Dermis microvascular lymphatic vessel endothelial cell (primary cell): ENCODE measurements at regions not wholly inside any gene's neighbourhood (a gene's known extent, or its start where the extent isn't known, plus 50 kb on each side); places are given as distances from the start of the nearest gene placed in this dataset.
"Not testable (repeated sequence)": the region's sequence is repeated elsewhere in the genome, so short reads cannot be mapped to it uniquely, and the experiment has no call there.

Experiments used
- DNase-seq, 2 donors: peaks; one replicate each; pipeline versions ENCODE4 v3.0.0 to v3.0.0-alpha.2; 2010; ENCODE audit warnings: low read depth in 2 of 2

DNA sequence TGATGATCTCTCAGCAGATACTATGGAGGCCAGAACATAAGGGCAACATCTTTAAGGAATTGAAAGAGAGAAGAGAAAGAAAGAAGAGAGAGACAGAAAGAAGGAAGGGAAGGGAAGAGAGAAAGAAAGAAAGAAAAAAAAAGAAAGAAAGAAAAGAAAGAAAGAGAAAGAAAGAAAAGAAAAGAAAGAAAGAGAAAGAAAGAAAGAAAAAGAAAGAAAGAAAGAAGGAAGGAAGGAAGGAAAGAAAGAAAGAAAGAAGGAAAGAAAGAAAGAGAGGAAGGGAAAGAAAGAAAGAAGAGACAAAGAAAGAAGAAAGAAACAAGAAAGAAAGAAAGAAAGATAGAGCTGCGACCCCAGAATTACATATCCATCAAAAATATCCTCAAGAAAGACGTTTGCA is 124.9 kb downstream of the CPZ start:
- not testable (repeated sequence) for DNase-seq

DNA sequence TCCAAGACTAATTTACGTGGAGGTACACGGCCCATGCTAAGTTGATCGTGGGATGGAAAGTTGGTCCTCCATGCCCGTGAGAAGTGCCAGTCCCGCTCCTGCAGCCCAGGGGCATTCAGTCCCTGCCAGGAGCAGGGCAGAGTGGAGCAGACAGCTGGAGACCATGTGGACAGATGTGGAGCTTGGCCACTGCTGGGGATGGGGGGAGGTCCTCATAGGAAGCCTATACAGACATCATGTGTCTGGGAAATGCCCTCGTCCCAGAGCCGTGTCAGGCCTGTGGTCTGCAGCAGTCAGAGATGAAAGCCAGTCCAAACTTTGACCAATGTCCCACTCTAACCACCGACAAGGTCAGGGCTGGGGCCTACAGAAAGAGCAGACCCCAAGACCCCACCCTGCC is 118.4 kb downstream of the CPZ start:
- DNase-seq = no peak

DNA sequence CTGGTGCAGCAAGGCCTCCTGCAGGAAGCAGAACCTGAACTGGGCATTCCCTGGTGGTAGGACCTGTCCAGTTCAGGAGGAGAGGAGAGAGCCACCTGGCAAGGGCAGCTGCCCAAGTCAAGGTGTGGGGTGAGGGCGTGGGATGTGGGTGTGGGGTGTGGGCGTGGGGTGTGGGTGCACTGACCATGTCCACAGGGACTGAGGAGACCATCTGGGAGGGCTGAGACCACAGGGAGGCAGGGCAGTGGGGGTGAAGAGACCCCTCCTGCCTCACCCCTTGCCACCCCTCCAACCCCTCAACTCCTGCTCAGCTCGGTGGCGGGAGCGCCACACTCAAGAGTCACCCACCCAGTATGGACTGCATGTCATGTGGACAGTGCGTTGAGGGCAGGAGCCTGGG is 117.9 kb downstream of the CPZ start:
- DNase-seq = no peak

DNA sequence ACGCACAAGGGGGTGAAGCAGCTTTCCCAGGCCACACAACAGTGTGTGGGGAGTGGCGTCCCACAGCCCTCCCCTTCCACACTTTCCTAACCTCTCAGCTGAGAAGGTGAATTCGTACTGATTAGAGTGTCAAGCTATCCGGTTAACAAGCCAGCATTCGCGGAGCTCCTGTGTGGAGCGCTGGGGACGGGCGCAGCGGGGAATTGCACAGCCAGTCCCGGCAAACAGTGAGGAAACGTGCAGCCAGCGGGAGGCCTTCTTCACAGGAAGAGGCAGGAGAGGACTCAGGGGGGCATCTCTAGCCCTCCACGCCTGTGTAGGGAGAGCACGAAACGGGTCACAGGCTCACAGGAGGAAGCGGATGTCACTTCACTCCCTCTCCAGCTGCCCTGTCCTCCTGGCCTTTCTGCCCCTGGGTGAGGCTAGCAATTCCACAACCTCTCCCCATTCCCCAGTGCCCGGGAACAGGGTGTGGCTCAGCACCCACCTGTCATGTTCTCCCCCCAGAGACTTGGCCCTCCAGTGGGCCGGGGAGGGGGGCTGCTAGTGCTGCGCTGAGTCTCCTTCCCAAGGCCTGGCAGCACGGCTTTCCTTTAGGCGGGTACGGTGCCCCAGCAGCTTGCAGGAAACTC is 117.3 kb downstream of the CPZ start:
- DNase-seq = no peak

DNA sequence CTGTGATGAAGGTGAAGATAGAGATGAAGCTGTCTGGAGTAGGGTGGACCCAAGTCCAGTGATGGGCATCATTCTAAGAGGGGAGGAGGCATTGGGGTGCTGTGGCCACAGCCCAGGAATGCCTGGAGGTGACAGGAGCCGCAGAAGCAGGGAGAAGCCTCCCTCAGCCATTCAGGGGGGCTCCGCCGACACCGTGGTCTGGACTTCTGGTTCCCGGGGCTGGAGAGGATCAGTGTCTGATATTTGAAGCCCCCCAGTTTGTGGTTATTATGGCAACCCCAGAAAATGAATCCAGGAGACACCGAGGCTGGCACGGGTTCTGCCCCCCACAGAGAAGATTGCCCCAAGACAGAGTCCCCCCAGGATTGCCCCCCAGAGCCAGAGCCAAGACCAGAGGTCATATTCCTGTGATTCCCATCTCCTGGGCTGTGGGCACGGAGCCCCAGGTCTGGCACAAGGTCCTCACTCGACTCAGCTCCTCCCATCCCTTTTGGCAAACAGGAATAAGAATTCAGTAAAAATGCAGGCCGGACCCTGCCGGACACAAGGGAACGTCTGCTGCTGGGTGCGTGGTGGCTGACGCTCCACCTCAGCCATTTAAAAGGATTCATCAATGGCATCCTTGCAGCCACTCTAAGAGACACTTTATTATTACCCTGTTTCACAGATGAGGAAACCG is 116.6 kb downstream of the CPZ start:
- no peak for DNase-seq

DNA sequence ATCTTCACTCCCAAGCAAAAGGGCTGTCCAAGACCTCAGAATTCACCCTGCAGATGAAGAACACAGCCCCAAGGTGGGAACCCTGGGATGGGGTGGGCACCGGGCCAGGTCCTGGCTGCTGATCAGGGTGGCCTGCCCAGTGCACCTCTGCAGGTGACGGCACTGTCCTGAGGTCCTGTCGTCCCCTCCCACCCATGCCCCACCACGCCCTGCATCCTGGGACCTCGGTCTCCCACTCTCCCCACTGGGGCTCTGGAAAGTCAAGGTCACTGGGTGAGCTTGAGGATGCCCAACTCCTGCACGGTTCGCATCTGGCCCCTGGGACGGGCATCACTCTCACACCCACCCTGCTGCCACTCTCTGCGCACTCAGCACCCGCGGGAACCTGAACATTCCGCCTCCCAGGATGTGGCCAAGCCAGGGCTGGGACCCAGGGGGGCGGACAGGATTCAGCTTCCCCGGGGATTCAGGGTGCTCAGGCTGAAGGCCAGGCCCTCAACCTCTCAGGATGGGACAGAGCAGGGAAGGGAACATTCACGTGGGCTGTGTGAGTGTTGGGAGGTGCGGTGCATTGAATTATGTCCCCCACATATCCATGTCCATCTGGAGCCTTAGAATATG is 115.9 kb downstream of the CPZ start:
- DNase-seq = no peak

DNA sequence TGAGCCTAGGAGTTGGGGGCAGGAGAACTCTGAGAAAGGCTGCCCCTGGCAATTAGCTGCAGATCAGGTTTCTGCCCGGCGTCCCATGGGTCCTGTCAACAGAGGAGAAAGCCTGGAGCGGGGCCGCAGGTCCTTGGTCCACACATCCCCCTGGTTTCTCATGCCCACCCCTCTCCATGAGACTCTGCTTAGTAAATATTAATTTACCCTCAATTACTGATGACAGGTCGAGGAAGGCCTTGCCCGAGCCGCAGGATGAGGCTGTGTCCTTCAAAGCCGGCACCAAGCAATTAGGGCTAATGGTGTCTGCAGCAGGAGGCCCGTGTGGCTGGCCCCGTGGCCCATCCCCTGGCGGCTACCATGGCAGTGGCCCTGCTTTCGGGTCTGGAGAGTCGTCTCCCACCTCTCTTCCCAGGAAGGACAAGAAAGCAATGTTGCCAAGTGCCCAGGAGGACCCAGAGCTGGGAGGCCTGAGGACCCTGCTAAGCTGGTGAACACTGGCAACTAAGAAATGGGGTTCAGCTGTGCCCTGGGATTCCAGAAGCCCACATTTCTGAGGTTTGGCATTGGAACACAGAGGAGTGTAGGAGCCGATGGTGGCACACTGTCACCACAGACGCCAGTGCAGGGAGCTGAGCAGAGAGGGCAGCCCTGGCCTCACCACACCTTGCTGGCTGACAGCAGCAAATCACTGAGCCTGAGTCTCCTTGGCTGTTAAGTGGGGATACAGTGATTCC is 114.6 kb downstream of the CPZ start:
- no peak for DNase-seq

DNA sequence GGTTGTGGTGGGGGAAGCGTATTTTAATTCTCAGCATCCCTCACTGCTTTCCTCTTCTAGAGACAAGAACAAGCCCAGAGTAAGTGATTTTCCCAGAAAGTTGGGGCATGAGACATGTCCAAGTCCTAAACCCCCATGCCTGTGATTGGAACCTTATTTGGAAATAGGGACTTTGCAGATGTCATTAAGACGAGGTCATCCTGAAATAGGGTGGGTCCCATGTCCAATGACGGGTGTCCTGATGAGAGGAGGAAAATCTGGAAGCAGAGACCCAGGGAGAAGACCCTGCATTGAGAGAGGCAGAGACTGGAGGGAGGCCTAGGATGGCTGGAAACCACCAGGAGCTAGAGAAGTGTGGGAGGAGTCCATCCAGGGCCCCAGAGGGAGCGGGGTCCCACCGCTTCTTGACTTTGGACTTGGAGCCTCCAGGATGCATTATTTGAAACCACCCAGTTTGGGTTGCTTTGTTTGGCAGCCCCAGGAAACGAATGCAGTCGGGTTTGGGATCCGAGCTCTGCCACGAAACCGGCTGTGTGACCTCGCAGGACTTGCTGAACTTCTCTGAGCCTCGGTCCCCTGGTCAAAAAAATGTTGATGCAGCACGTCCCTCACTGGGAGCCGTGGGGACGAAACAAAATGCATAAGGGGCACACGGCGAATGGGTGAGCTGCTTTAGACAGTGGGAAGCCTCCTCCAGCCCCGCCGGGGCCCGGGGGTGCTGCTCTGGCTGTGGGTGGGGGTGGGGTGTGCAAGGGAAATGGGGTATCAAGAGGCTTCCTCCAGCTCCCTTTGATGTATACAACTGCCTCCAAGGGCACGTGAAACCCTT is 113.9 kb downstream of the CPZ start:
- DNase-seq = no peak

DNA sequence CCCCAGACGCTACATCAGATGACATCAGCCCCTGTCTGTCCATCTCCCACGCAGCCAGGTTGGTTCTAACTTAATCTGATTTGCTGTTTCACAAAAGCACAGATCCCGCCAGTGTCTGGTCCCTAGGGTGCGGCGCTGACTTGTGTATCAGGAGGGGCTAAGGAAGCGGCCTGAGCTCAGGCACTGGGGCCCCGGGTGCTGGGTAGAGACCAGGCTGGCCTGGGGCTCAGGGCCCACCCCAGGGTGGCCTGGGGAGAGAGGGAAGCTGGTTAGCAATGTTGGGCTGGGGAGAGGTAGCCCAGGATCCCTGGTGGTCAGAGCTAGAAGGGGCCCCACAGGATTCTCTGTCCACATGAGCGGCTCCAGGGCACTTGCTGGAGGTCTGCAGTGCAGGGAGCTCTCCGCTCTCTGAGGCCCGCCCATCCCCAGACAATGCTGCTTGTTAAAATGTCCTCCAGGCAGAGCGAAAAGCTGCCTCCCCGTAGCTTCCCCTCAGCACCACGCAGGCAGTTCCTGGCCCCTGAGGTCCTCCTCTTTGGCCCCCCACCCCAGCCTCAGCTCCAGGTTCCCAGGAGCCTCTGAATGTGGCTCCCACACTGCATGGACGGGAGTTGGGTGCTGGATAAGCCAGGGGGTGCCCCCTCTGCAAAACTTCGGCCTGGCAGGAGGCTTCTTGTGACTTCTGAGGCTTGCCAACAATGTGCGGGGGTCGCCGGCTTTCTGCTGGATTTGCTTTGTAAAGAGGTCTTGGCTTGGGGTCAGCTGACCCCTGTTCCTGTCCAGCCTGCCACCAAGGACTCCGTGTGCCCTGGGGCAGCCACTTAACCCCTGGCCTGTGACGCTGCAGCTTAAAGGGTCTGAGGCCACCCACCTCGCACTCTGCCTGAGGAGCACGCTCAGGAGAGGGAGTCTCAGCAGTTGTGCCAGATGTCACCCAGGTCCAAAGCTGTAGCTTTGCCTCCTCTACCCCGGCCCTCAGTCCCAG is 112.9 kb downstream of the CPZ start:
- DNase-seq = no peak

DNA sequence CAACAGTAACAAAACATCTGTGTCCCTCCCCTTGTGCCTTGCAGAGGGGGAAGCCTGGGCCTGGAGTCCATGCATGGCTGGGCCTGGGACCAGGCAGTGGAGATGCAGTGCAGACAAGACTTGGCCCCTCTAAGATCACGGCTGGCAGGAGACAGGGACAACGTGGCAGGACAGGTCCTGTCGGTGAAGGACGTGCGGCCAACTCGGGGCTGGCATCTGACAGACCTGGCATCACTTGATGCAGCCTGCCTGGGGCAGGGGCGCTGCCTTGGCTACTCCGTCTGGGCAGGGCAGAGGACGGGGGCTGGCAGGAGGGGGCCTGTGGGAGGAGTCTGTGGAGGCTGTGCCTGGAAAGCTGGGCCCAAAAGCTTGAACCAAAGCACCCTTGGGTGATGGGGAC is 112.1 kb downstream of the CPZ start:
- DNase-seq = no peak

DNA sequence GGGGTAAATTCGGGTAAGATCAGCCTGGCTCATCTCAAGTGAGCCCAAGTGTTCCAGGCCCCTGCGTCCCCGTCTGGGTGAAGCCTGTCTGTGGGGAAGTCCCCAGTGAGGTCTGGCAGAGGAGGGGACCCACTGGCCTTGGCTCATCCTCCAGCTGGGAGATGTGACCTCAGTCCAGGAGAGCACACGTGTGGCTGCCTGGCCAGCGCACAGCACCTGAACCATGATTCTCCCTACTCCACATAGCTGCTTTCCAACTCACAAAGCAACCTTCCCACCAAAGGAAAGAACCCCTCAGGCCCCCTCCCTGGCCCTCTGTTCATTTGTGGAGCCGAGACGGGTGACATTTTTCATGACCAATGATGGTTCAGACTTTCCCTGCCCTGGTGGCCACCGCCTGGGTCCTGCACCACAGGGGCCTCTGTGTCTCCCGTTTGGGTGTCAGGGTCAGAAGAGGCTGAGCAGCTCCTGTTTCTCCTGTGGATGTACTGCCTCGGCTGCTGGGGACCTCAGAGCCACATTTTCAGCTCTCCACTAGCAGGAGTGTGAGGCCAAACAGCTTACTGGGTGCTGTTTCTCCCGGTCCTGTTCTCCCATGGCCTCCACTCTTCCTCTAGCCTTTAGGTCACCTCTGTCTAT is 111.4 kb downstream of the CPZ start:
- no peak for DNase-seq

DNA sequence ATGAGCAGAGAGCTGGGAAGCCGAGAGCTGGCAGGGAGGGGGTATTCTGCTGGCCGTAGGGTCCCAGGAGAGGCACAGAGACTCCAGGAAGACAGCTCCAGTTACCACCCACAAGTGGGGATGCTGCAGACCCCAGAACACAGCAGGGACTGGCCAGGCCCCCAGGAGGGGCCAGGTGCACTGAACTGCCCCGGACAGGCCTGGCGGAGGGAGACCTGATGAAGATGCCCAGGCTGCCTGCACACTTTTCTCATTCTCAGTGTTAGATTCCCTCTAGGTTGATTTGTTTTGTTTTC is 110.8 kb downstream of the CPZ start:
- no peak for DNase-seq

DNA sequence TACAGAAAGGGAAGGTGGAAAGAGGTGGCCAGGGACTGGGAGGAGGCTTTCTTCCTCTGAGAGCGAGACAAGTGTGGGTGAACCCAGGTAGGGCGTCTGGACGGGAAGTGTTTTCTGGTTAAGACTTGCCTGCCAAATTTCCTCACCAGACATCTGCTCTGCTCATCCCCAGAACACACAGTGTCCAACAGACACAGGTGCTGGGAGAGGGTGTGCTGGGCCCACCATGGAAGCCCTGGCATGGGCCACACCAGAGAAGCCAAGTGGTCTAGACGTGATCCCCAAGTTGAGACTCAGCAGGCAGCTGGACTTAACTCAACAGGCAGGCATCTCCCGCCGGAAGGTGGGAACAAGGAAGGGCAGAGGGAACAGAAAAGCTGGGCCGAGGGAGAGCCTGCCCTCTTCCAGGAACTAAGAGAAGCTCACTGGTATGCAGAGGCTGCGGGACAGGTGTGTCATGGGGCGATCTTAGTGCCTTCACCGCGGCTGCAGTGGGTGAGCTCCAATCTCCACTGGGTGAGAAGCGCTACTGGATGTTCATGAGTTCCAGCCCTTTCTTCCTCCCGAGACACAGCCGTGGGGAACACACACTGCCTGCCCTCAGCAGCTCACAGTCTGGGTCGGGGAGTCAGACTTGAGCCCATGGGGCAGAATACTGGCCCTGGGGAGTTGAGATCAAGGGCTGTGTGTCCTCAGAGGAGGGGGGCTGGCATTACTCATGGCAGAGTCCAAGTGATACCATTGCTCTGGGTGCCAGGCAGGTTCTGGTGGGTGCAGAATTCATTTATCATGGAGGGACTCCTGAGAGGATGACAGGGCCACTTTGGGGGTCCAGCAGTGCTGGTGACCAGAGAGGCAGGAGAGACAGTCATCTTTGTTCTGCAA is 110.2 kb downstream of the CPZ start:
- DNase-seq = no peak

DNA sequence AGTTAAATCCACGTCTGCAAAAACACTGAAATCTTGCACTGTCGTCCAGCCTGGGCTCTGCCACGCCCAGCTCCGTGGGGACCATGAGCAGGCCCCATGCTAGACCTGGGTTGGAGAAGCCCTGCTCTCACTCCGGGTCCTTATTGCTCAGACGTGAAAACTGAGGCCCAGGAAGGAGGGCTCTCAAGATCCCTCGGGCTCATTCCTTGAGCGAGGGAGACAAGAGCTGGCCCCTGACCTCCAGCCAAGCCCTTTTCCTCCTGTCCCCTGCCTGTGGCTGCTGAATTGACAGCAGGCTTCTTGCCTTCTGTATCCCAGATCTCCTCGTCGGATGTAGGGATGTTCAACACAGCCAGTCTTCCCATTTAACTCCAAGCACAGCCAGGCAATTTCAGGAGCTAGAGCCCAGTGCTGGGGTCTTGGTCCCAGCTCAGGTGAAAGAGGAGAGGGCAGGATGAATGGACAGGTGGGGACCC is 109.5 kb downstream of the CPZ start:
- DNase-seq = no peak

DNA sequence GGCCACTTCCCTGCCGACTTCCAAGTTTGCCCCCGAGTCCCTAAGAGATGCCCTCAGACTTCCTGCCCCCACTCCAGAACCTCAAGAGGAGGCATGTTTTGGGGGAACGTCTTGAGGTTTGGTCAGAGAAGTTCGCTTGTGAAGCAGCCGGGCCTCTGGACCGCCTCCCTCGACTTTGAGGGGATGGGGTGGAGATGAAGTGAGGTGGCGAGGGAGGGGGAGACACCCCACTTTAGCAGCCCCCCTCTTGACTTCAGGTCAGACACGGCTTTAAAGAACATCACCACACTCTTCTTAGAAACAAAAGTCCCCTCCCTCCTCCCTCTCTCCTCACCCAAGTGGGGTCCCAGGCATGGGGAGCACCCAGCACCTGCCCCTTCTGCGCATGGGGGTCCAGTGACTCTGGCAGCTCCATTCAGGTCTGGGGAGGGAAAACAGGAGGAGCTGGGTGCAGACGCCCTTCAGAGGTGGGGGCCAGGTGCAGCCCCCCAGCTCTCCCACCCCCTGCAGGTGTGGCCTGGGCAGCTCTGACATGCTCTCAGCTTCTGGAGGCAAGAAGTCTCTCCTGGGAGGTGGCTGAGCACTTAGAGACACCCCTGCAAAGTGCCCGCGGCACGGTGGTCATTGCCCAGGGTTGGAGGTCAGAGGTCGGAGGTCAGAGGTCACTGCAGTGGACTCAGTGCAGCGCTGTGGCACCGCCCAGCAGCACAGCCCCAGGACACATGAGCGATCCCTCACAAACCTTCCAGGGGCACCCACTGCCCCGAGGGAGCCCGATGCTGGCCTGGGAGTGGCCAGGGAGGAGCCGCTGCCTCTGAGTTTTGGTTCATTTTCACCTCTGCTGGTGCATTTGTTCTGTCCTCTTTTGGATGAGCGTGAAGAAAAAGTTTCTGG is 108.8 kb downstream of the CPZ start:
- no peak for DNase-seq

DNA sequence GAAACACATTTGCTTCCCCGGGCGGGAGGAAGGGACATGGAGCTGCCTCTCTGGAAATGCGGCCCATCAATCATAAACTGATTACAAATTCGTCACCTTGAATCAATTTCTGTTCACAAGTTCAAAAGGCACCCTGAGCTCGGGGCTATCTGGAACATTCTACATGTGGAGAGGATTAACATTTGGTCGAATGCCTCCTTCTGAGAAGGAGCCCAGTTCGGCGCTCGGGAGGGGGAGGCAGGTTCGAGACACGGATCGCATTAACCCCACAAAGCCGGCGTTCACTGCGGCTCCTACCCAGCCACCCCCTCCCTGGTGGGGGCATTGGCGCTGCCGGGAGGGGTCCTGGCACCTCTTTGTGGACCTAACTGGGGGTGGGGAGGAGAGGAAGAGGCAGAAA is 108.0 kb downstream of the CPZ start:
- DNase-seq = no peak

DNA sequence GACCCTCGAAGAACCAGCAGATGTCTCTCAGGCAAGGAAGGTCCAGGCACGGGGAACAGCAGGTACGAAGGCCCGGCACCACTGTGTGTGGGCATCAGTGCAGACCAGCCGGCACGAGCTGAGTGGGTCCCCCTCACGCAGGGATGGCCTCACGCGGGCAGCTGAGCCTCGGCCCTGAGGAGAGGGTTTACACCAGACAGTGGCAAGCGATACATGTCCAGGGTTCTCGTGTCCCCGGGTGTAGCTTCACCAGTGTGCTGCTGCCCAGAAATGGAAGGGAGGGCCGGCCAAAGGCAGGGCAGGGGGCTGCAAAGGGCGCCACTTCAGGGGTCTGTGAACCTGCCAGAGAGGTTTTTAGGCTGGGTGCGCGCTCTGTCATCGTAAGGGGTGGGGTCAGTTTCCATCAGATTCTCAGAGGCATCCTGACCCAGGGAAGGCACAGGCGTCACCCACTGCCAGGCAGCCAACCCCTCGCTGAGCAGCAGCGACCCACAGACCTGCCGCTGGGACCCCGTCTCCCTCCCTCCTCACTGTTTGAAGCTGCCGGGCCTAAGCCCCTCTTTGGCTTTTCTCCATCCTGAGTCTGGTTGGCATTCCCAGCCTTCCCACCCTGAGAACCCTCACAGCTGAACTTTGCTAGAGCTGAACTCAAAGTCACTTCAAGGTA is 107.0 kb downstream of the CPZ start:
- no peak for DNase-seq

DNA sequence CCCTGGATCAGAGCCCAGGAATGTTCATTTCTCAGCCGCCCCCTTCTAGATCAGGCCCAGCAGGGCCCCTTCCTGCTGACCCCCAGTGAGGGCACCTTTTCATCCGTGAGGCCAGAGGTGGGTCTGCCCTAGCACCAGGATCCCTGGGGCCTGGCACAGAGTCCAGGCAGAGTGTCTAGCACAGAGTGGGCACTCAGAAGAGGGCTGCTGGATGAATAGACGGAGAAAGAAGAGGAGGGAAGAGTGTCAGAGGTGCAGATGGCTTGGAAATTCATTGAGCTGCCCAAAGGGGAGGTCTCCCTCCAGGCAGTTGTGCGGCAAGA is 106.5 kb downstream of the CPZ start:
- no peak for DNase-seq
